ENCODE measurements at regions not wholly inside any gene's neighbourhood (a gene's known extent, or its start where the extent isn't known, plus 50 kb on each side); places are given as distances from the start of the nearest gene placed in this dataset.

DNA sequence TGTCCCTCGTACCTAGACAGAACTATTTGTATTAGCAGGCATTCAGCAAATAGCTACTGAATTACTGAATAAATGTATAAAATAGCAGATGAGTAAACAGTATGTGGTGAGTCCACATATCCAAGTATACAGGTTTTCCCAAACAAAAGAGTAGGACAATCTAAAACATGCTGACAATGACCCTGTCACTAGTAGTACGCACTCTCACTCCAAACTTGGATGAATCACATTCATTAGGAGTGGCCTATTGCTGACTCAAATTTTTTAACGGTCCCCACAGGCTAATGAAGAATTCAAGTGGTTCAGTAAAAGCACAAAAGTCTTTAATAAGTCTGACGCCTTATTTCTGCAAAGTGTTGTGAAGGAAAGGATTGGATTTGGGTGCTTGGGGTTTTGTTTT, 449.3 kb upstream of the THBS1 start:
- TF ChIP-seq POLR2A (IDR thresholded peaks at IDR 0.05): no peak
- TF ChIP-seq, protein P1, sequence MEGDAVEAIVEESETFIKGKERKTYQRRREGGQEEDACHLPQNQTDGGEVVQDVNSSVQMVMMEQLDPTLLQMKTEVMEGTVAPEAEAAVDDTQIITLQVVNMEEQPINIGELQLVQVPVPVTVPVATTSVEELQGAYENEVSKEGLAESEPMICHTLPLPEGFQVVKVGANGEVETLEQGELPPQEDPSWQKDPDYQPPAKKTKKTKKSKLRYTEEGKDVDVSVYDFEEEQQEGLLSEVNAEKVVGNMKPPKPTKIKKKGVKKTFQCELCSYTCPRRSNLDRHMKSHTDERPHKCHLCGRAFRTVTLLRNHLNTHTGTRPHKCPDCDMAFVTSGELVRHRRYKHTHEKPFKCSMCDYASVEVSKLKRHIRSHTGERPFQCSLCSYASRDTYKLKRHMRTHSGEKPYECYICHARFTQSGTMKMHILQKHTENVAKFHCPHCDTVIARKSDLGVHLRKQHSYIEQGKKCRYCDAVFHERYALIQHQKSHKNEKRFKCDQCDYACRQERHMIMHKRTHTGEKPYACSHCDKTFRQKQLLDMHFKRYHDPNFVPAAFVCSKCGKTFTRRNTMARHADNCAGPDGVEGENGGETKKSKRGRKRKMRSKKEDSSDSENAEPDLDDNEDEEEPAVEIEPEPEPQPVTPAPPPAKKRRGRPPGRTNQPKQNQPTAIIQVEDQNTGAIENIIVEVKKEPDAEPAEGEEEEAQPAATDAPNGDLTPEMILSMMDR (IDR thresholded peaks at IDR 0.05): no peak
- no peak for DNase-seq (ENCODE audit: low spot score in 2 of 2)
- H3K4me3 ChIP-seq (ENCODE audit: low read depth, poor library complexity, severe bottlenecking): no peak overlapping the region
- whole genome bisulfite sequencing, 2 donors: 64 to 71% methylated on average over 4 of the region's 4 CpGs
- intact Hi-C loops (cut with DNase I; ENCODE audit: low total_unique reads): no loop called here

DNA sequence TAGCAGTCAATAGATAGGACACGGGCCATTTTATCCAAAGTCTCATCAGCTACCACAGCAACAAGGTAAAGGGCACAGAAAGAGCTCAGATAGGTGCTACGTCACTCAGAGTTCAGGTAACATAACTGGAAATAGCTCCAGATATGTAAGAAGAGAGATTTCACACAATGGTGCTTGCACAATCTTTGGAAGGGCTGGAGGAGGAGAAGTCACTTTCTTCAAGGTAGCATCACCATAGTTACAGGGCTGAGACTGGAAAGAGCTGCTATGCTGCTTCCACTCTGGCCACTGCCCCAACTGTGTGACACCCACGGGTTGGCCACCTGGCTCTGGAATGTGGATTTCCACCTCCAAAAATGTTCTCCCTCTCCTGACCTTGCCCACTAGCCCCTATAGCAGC, 448.8 kb upstream of the THBS1 start:
- no peak for DNase-seq (ENCODE audit: low spot score in 2 of 2)
- intact Hi-C loops (cut with DNase I; ENCODE audit: low total_unique reads): no loop called here
- TF ChIP-seq, protein P1 (IDR thresholded peaks at IDR 0.05): no peak
- TF ChIP-seq POLR2A (IDR thresholded peaks at IDR 0.05): no peak
- no peak overlapping the region for H3K4me3 ChIP-seq (ENCODE audit: low read depth, poor library complexity, severe bottlenecking)
- 75 to 91% methylated on average over 3 of the region's 3 CpGs for WGBS, 2 donors

DNA sequence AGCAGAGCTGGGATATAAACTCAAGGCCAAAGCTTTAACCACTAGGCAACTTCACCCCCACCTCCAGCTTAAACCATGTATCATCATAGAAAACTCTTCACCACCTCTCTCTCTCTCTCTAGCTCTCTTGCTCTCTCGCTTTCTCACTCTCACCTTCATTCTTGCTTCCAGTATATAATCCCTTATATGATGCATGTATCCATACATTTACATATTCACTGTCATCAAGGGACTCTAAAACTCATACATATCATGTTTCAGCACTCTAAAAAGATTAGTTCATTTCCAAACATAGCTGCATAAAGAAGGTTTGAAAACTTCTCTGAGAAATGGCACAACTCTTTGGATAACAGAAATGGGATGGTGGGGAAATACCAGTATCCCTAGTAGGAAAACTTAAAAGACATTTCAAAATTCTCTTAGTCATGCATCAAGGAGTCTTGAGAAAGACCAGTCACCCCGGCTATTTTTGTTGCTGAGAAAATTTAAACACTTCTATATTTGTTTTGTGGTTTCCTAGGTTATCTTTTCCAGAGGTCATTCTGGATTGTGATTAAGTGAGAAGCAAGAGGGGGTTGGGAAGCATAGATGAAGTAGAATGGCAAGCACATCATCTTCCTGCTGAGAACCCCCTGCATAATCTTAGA, 447.8 kb upstream of the THBS1 start:
- 74 to 75% methylated on average over 2 of the region's 2 CpGs for WGBS, 2 donors
- no peak overlapping the region for H3K4me3 ChIP-seq (ENCODE audit: low read depth, poor library complexity, severe bottlenecking)
- DNase-seq (ENCODE audit: low spot score in 2 of 2): no peak
- TF ChIP-seq, protein P1 (IDR thresholded peaks at IDR 0.05): no peak
- no peak for TF ChIP-seq POLR2A (IDR thresholded peaks at IDR 0.05)
- intact Hi-C loops (cut with DNase I; ENCODE audit: low total_unique reads): no loop called here

DNA sequence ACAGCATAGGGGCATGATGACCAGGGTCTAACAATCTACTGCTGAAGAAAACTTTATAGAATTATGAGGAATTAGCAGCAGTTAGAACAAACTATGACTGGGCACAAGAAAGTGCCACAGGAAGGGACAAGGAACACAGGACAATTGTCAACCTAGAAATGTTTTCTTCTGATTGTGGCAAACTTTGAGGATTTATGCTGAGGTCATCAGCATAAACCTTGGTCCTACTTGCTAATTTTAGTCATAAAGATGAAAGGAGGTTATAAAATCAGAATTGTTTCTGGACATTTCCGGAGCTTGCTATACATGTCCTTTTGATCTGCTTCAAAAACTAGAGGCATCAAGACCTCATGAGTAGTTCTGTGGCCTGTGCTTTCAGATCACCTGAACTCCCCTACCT, 446.6 kb upstream of the THBS1 start:
- H3K4me3 ChIP-seq (ENCODE audit: low read depth, poor library complexity, severe bottlenecking): no peak overlapping the region
- TF ChIP-seq, protein P1 (IDR thresholded peaks at IDR 0.05): no peak
- no peak for TF ChIP-seq POLR2A (IDR thresholded peaks at IDR 0.05)
- DNase-seq (ENCODE audit: low spot score in 2 of 2): no peak
- 91 to 97% methylated on average over 1 of the region's 1 CpG for WGBS, 2 donors
- intact Hi-C loops (cut with DNase I; ENCODE audit: low total_unique reads): no loop called here

DNA sequence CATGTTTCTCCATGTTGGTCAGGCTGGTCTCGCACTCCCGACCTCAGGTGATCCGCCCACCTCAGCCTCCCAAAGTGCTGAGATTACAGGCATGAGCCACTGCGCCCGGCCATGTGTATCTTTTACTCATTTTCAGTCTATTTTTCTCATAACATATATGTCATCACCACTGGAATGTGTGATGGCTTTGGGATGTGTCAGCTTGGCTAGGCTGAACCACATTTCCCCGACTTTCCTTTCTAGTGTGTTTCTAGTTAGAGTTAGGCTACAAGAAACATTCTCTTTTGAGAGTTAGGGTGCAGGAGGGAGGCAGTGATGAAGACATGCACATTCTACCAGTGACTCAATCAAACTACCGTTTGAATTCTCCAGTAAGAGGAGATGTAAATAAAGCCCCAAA, 444.9 kb upstream of the THBS1 start:
- TF ChIP-seq, protein P1 (IDR thresholded peaks at IDR 0.05): no peak
- TF ChIP-seq POLR2A (IDR thresholded peaks at IDR 0.05): no peak
- WGBS, 2 donors: 76 to 83% methylated on average over 7 of the region's 7 CpGs
- DNase-seq (ENCODE audit: low spot score in 2 of 2): no peak
- intact Hi-C loops (cut with DNase I; ENCODE audit: low total_unique reads): no loop called here
- H3K4me3 ChIP-seq (ENCODE audit: low read depth, poor library complexity, severe bottlenecking): no peak overlapping the region

DNA sequence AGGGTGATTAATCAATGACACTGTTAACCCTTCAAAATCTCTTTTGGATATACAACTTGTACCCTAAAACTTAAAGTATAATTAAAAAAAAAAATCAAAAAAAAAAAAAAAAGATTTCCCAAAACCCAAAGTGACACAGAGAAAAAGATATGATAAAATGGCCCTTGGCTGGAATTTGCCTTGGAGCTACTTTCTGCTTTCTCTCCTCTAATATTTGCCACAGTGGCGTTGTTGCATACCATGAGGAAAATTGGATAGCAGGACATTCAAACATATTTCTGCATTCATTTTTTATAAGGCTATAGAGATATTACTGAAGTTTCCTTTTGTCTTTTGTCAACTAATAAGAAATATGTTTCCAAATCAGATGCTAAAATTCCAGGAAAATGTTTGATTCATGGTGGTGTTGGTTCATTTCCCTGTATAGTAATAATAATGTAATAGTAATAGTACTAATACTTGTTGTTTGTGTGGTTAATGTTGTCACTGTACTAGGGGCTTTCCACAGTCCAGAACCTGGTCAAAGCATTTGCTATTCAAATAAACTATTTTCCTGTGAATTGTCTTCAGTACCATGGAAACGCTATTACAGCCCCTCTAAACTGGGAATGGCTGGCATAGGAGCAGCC, 441.3 kb upstream of the THBS1 start:
- WGBS, 2 donors: 79 to 84% methylated on average over 2 of the region's 2 CpGs
- intact Hi-C loops (cut with DNase I; ENCODE audit: low total_unique reads): no loop called here

More for the DNA sequence above, 441.3 kb upstream of the THBS1 start:
- no peak overlapping the region for H3K4me3 ChIP-seq (ENCODE audit: low read depth, poor library complexity, severe bottlenecking)
- TF ChIP-seq, protein P1 (IDR thresholded peaks at IDR 0.05): no peak
- TF ChIP-seq POLR2A (IDR thresholded peaks at IDR 0.05): no peak
- no peak for DNase-seq (ENCODE audit: low spot score in 2 of 2)

All from lower leg skin (tissue), 4 donors.